ENCODE measurements at regions not wholly inside any gene's neighbourhood (a gene's known extent, or its start where the extent isn't known, plus 50 kb on each side); places are given as distances from the start of the nearest gene placed in this dataset.

DNA sequence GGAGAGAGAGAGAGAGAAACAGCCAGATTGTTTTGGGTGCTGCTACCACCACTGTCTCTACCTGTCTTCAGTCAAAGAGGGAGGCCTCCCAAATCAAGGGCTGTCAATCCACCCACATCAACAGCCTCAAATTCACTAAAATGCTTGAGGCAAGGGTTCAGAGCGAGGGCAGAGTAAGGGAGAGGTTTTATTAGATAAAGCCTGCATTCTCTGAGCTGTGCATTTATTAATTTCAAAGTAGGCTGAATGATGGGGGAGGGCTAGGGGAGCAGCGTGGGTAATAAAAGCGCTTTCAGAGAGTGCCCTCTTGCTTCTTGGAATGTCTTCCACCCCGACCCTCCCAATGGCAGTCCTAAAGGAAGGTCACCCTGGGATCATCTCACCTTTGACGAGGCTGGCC lies 636.5 kb upstream of the TBX3 start:
- no peak overlapping the region for H3K4me2 ChIP-seq
- H3K27me3 ChIP-seq: 0 out of 22 replicates have a peak, but pooled peaks cover 0 to 8% (median 0%) of the 10 kb centered on the region in 11 experiments
- no peak for TF ChIP-seq Cebpa-rat (IDR thresholded peaks at IDR 0.05)
- no peak overlapping the region for H3K9ac ChIP-seq
- no peaks in the 10 kb centered on the region for H3K9me3 ChIP-seq (replicated peaks in 1 of 11)
- no peaks in the 10 kb centered on the region for H3K36me3 ChIP-seq
- no peak overlapping the region for H3K4me3 ChIP-seq
- no peaks in the 10 kb centered on the region for H4K20me1 ChIP-seq
- H3K4me1 ChIP-seq: peaks cover 6 to 18% (median 11%) of the 10 kb centered on the region in 10 experiments; a peak in 18 of 20 replicates
- no peak overlapping the region for H3K27ac ChIP-seq

GRCh38 chr12:115319446-115320040 lies 635.6 kb upstream of the TBX3 start:
- no peaks in the 10 kb centered on the region for H3K36me3 ChIP-seq
- H3K9ac ChIP-seq: no peak overlapping the region
- H3K4me3 ChIP-seq: no peak overlapping the region
- H3K27me3 ChIP-seq: 0 out of 22 replicates have a peak, but pooled peaks cover 0 to 8% (median 0%) of the 10 kb centered on the region in 11 experiments
- H3K4me1 ChIP-seq: peaks cover 6 to 18% (median 11%) of the 10 kb centered on the region in 10 experiments; a peak in 18 of 20 replicates
- H3K9me3 ChIP-seq (replicated peaks in 1 of 11): no peaks in the 10 kb centered on the region
- H3K4me2 ChIP-seq: no peak overlapping the region
- H3K27ac ChIP-seq: no peak overlapping the region
- H4K20me1 ChIP-seq: no peaks in the 10 kb centered on the region
- no peak for TF ChIP-seq Cebpa-rat (IDR thresholded peaks at IDR 0.05)

- Histone ChIP-seq H4K20me1 (no peaks in the 10 kb centered on the region), H3K27ac (no peak overlapping the region), H3K4me2 (no peak overlapping the region), H3K4me3 (no peak overlapping the region), H3K4me1 (no peaks in the 10 kb centered on the region), H3K9ac (no peak overlapping the region), H3K36me3 (no peaks in the 10 kb centered on the region), H3K27me3 (no peaks in the 10 kb centered on the region), H3K9me3 (replicated peaks in 1 of 11) (no peaks in the 10 kb centered on the region)
- TF ChIP-seq Cebpa-rat (IDR thresholded peaks at IDR 0.05): no peak
Observed at GRCh38 chr12:115313929-115314328, 630.0 kb upstream of the TBX3 start.

GRCh38 chr12:115312901-115313300 lies 628.9 kb upstream of the TBX3 start:
- no peak overlapping the region for H3K27ac ChIP-seq
- no peak overlapping the region for H3K4me3 ChIP-seq
- no peak overlapping the region for H3K9ac ChIP-seq
- 0 out of 20 replicates have a peak, but pooled peaks cover 0 to 4% (median 0%) of the 10 kb centered on the region in 10 experiments for H3K4me1 ChIP-seq
- H3K4me2 ChIP-seq: no peak overlapping the region
- no peaks in the 10 kb centered on the region for H3K27me3 ChIP-seq
- no peaks in the 10 kb centered on the region for H3K9me3 ChIP-seq (replicated peaks in 1 of 11)
- no peaks in the 10 kb centered on the region for H4K20me1 ChIP-seq
- no peak for TF ChIP-seq Cebpa-rat (IDR thresholded peaks at IDR 0.05)
- H3K36me3 ChIP-seq: no peaks in the 10 kb centered on the region

DNA sequence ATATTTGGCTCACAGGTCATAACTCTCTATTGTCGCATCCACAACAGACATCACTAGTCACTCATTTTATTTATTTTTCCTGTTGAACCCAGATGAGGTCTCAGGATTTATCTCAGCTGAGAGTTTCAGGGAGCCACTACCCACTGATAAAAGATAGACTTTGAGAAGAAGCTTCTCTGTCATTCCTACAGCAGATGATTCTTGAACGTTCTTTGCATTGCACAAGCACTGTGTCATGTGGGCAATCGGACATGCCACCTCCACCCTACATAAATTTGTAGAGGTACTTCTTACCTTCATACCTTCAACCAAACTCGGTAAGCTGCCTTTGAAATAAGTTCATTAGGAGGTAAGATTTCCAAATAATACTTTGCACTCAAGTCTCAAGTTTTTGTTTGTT lies 627.9 kb upstream of the TBX3 start:
- no peaks in the 10 kb centered on the region for H3K9me3 ChIP-seq (replicated peaks in 1 of 11)
- no peak for TF ChIP-seq Cebpa-rat (IDR thresholded peaks at IDR 0.05)

DNA sequence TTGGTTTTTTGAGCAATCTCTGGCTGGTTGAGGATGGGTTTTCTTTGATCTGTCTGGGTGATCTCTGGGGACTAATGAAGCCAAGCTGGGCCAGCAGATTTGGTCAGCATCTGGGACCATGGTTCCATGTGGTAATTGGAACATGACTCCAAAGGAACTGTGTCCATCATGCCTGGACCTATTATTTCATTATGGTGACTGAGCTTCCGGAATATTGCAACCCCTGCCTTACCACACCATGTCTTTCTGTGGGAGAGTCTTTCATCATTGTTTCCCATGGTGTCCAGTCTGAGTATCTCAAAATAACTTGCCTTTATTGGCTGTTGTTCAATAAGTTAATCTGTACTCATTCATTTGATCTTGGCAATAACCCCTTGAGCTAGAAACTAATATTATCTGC lies 624.9 kb upstream of the TBX3 start:
- Histone ChIP-seq H3K4me1 (0 out of 20 replicates have a peak, but pooled peaks cover 0 to 6% (median 0%) of the 10 kb centered on the region in 10 experiments), H3K36me3 (no peaks in the 10 kb centered on the region), H3K9ac (no peak overlapping the region), H3K9me3 (replicated peaks in 1 of 11) (no peaks in the 10 kb centered on the region), H3K4me3 (no peak overlapping the region), H3K27ac (no peak overlapping the region), H3K27me3 (no peaks in the 10 kb centered on the region), H4K20me1 (no peaks in the 10 kb centered on the region), H3K4me2 (no peak overlapping the region)
- no peak for TF ChIP-seq Cebpa-rat (IDR thresholded peaks at IDR 0.05)

More for the DNA sequence above, 627.9 kb upstream of the TBX3 start:
- Histone ChIP-seq H3K36me3 (no peaks in the 10 kb centered on the region), H3K4me2 (no peak overlapping the region), H4K20me1 (no peaks in the 10 kb centered on the region), H3K27me3 (no peaks in the 10 kb centered on the region), H3K4me3 (no peak overlapping the region), H3K4me1 (0 out of 20 replicates have a peak, but pooled peaks cover 0 to 6% (median 0%) of the 10 kb centered on the region in 10 experiments), H3K9ac (no peak overlapping the region), H3K27ac (no peak overlapping the region)

DNA sequence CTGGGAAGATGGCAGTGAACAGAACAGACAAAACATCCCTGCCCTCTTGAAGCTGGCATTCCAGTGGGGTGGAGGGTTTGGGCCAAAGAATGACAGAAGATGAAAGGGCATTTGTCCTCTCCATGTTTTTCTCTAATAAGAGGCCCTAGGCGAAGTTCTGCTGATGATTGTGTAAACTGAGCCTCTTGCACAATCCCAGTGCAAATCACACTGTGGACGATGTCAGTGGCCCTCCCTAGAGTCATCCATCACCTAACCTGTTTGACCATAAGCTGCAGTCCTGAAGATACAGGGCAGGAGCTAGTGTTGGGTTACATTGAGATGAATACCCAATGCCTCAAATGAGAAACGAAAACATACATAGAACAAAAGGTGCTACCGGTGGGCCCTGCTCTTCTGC lies 622.4 kb upstream of the TBX3 start:
- no peak for TF ChIP-seq Cebpa-rat (IDR thresholded peaks at IDR 0.05)
- Histone ChIP-seq H3K36me3 (no peaks in the 10 kb centered on the region), H3K9ac (no peak overlapping the region), H3K4me2 (no peak overlapping the region), H3K4me1 (peaks cover 0 to 6% (median 0%) of the 10 kb centered on the region in 10 experiments; a peak in 2 of 20 replicates), H4K20me1 (no peaks in the 10 kb centered on the region), H3K9me3 (replicated peaks in 1 of 11) (no peaks in the 10 kb centered on the region; a peak in 1 of 22 replicates), H3K27me3 (no peaks in the 10 kb centered on the region), H3K4me3 (no peak overlapping the region), H3K27ac (no peak overlapping the region)

- TF ChIP-seq Cebpa-rat (IDR thresholded peaks at IDR 0.05): no peak
- Histone ChIP-seq H3K27me3 (no peaks in the 10 kb centered on the region), H3K36me3 (no peaks in the 10 kb centered on the region), H3K4me1 (peaks cover 0 to 6% (median 0%) of the 10 kb centered on the region in 10 experiments; a peak in 2 of 20 replicates), H3K9ac (no peak overlapping the region), H3K27ac (no peak overlapping the region), H3K4me3 (no peak overlapping the region), H3K4me2 (no peak overlapping the region), H3K9me3 (replicated peaks in 1 of 11) (no peaks in the 10 kb centered on the region; a peak in 1 of 22 replicates), H4K20me1 (no peaks in the 10 kb centered on the region)
Observed at GRCh38 chr12:115305867-115306266, 621.9 kb upstream of the TBX3 start.

DNA sequence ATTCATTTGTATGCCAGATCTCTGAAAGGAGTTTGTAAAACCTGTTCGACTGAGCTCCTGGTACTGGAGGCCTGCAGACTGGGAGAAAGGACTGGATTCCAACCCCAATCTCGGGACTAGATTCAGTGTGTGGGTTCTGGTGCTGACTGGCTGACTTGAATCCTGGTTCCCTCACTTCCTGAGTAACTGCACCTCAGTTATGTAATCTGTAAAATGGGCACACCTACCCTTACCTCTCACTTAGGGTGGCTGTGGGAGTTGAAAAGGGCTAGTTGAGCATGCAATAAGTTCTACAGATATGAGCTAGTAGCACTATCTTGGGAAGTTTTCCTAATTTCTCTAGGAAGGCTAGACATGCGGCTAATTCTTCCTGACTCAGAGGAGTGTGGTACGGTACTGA lies 621.3 kb upstream of the TBX3 start:
- no peak overlapping the region for H3K27ac ChIP-seq
- H3K4me3 ChIP-seq: no peak overlapping the region
- no peaks in the 10 kb centered on the region for H3K27me3 ChIP-seq
- H3K9me3 ChIP-seq (replicated peaks in 1 of 11): no peaks in the 10 kb centered on the region; a peak in 1 of 22 replicates
- TF ChIP-seq Cebpa-rat (IDR thresholded peaks at IDR 0.05): no peak
- H3K36me3 ChIP-seq: no peaks in the 10 kb centered on the region
- H3K4me2 ChIP-seq: no peak overlapping the region
- H4K20me1 ChIP-seq: no peaks in the 10 kb centered on the region
- peaks cover 0 to 6% (median 0%) of the 10 kb centered on the region in 10 experiments; a peak in 2 of 20 replicates for H3K4me1 ChIP-seq
- H3K9ac ChIP-seq: no peak overlapping the region

All from BLaER1 treated with 17β-estradiol and CSF1 and Interleukin-3, amounts not matched to agents 10 nM and 100 nM (cell line).